Femur (tissue), 1 donor: ENCODE measurements at regions not wholly inside any gene's neighbourhood (a gene's known extent, or its start where the extent isn't known, plus 50 kb on each side); places are given as distances from the start of the nearest gene placed in this dataset.
"Not testable (repeated sequence)": the region's sequence is repeated elsewhere in the genome, so short reads cannot be mapped to it uniquely, and the experiment has no call there.

Experiments
- DNase-seq: peaks from one replicate; pipeline ENCODE4 v3.0.0-alpha.2; 2017

DNA sequence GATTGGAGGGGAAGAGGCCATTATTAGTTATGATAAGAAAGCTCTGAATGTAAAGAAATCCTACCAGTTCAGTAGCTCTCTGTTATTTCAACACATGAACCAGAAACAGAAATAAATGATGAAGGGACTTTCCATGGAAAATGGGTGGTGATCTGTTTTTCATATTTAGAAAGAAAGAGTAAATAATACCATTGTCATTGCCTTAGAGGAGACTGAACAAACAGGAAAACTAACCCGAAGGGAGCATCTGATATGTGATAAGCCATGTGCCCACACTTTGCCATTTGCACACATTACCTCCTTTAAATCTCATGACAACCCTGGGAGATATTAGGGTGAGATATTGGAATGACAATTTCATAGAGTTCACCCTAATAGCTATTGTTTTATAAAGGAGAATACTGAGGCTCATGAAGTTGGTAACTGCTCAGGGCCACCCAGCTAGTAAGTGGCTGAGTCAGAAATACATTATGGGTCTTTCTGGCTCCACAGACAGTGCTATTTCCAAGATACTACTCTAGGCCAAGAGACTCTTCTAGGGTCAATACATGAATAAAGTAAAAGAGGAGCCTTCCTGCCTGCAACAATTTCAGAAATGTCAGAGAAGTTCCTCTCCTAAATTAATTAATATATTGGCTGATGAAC, 111.0 kb upstream of the SLIT3 start:
- DNase-seq, result no peak

DNA sequence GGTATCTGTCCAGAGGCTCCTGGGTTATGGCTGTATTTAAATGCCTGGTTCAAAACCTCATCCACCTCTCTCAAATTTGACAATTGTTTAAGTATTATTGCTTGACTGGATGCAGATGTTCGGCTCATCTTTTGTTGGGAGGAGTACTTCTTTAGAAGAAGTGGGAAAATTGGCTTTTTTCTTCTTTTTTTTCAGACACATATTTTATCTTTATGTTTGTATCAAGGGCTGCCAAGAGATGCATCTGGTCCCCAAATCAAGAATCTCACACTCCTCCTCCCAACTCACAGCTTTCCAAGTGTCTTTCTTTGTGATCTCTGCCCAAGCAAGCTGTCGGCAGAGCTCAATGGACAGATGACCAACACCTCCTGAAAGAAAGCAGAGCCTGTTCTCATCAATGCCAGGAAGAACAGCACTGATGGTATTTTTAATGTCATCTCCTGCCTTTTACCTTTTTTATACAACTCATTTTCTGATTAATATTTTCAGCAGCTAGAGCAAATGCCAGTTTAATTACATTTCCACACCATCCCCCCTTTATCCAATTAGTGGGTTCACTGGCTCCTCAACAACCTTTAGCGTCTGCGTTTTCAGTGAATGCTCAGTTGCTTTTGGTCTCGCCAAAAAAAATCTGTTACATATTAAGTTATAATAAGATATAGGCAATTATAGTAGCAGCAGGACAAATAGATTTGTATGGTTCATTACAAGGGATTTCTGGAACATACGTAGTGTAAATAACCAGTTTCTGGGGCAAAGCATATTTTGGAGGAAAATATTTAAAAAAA, 110.3 kb upstream of the SLIT3 start:
- DNase-seq, result no peak

DNA sequence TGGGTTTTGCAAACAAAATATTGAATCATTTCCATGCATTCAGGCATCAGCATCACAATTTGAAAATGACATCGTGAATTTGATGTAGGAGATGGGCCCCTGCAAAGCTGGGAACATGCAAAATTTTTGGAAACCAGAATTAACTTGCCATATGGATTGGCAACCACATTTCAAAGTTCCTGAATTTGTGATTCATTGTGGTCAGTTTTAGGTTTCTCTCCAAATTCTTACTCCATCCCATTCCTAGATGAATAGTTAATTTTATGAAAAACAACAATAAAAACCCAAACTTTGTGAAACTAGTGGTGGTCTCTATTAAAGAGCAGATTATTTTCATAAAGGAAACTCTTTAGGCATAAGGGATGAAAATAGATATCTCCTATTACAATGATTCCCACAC, 107.8 kb upstream of the SLIT3 start:
- no peak for DNase-seq

DNA sequence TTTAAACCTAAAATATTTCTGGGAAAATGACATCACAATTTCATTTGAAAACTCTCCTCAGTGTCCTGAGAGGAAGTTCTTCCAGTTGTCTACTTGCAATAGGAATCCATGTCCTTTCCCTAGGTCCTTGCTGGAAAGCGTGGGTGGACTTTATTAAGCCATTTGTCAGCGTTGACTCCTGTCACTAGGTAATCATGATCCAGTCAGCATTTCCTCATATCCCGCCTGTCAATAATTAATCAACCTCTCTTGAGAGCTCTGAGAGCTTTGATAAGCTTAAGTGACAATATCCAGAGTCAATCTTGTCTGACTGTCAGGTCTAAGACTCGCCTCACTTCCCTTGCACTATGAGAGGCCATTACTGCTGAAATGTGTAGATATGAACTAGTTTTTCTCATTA, 107.2 kb upstream of the SLIT3 start:
- DNase-seq, result no peak

DNA sequence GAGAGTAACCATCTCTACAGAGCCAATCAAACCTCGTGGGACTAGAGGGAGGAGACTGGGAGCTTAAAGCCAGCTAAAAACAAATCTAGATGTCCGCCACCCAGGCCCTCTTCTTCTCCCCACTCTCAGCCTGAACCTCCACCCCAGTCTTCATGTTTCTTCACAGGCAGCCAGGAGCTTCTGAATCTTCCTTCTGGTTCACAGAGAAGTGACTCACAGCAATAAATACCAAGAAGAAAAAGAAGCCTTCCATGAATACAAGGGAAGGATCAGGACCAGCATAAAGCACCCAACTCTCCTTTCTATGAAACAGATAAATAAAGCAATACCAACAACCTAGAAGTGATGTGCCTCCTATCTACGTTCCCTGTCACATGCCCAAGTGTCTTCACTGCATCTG, 103.3 kb upstream of the SLIT3 start:
- DNase-seq, result no peak

DNA sequence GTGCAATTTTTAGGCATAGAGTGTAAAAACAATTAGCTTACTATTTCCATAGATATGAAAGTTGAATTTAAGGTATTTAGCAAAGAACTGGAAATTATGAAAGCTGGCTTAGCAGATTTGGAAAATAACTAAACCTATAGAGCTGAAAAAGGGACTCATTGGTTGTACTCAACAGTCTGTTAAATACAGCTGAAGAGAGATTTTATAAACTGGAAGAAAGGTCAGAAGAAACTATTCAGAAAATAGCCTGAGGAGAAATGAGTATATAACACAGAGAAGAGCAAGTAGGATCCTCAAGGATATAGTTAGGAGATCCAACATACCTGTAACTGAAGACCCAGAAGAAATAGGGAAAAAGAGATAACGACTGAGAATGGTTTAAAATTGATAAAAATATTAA, 97.6 kb upstream of the SLIT3 start:
- DNase-seq, result no peak

DNA sequence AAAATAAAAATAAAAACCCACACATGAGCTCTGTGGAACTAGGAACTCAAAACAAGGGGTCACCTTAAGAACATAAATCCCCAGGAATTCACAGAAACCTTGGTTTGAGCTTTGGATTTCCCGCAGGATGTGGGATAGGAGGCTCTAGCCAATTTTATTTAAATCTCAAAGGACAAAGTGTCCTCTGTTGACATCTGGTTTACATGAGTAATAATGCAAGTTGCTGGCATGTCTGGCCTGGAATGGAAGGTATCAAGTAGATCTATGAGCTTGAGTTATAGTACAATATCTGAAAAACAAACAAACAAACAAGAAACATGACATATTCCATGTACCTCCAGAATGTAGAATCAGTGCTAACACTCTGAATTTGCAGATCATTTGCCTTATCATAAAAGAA, 94.2 kb upstream of the SLIT3 start:
- DNase-seq, result no peak

DNA sequence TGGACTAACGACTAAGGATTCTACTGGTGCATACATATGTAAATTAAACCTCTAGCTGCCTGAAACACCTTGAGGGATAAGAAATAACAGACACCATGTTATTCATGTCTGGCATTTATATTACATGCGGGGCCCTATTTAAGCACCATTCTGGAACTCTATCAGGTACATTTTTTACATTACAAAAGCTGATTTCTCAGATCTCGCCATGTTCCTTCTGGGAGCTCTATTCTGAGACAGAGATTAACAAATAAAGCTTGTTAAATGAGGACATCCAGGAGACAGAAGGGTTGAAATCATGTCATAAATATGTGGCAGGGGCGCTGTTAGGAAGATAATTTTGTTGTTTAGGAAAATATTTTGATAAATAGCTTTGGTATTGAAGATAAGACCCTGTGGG, 93.4 kb upstream of the SLIT3 start:
- DNase-seq, result no peak

DNA sequence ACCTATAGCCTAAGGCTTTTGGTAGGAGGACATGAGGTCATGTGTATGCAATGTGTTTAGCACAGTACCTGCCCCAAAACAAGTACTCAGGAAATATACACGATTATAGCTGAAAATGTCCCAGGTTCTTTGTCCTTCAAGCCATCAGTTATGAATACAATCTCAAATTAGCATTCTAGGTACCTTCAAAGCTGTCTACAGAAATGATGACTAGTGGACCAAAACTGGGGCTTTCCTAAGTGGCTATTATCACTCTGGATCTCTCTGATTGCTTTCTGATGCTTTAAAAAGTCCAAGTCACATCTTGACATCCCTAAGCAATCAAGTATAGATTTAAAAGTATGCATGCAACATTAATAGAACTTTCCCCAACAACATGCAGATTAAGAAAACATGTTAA, 93.0 kb upstream of the SLIT3 start:
- no peak for DNase-seq

DNA sequence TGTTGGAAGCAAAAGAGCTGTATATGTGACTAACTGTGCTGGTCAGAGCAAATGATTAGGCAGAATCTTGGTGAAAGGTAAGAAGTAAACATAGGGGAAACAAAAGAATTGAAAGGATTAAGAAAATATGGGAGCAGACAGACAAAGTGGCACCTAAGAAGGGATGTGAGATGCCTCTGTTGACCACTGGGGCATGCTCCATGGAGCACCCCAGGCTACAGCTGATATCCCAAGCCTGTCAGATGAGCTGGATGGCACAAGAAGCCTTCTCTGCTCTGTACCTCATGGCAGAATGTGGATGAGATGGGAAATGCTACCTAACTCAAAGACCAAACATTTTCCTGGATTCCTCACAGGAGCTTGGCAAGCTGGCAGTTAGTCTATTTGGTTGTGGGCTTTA, 89.3 kb upstream of the SLIT3 start:
- no peak for DNase-seq

DNA sequence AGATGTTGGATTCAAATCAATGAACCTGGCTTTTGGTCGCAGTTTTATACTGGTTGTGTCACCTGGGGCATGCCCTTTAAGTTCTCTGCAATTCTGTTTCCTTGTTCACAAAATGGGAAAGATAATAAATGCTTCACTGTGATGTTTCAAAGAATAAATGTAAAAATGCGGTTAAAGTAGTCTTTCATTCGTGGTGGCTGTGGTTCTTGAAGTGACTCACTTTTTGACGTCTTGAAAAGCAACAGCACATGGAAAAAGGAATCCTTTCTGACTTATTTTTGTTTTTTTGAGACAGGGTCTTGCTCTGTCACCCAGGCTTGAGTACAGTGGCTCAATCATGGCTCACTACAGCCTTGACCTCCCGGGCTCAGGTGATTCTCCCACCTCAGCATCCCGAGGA, 88.4 kb upstream of the SLIT3 start:
- DNase-seq, result no peak

DNA sequence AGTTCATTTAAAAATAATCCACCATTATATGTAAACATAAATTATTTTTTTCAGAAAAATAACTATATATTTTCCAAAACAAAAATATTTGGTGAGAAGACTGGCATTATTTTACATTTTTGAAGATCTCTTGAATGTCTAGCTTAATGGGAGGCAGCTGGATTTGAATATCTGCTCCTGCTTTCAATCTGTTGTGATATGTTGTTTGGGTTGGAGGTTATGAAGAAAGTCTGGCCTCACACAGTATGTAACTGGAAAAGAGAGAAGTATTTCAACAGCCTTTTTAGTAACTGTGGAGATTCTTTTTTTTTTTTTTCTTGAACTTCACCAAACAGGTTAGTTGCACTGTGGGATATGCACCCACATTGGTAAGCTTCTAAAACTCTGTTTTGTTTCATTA, 84.7 kb upstream of the SLIT3 start:
- no peak for DNase-seq

DNA sequence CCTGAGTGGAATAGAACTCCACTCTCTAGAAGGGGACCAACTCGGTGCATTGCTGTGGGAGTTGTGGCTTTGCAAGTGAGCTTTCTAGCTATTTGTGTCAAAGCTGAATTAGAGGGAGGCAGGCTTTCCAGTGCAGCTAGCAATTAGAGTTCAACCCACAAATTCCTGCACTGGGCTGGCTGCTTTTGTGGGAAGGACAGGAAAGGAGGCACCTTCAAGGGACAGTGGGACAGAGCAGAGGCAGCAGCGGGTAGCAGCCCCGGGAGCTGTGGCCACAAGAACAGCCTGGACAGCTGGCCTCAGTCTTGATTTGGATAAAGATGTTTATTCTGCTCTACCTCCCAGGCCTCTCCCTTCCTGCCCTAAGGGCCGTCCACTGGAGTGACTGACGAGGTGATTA, 83.7 kb upstream of the SLIT3 start:
- peak; percentile 72 for DNase-seq

DNA sequence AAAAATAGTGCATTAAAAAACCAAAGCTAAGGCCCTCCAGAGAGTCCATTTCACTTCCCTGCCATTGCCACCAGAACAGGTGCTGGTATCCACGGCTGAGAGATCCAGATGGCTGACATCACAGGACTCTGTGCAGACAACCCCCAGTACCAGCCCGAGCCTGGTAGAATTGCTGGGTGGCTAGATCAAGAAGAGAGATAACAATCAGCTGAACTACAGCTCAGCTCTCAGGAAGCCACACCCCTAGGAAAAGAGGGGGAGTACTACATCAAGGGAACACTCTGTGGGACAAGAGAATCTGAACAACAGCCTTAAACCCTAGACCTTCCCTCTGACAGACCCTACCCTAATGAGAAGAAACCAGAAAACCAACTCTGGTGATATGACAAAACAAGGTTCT, 73.8 kb upstream of the SLIT3 start:
- DNase-seq, result no peak

DNA sequence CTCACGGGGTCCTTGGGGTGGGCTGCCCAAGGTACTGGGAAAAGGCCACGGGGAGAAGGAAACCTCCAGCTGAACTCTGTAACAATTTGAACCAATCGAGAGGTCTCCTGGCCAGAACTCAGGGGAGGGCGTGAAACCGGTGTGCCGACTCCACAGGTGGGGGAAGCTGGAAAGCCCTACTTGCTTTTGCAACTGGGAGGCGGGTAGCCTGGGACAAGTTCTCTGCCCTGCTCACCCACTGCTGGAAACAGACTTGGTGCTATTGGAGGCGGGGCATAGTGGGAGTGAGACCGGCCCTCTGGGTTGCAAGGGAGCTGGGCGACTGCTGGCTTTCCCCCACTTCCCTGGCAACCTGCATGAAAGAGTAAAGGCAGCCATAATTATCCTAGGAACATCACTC, 73.2 kb upstream of the SLIT3 start:
- no peak for DNase-seq

DNA sequence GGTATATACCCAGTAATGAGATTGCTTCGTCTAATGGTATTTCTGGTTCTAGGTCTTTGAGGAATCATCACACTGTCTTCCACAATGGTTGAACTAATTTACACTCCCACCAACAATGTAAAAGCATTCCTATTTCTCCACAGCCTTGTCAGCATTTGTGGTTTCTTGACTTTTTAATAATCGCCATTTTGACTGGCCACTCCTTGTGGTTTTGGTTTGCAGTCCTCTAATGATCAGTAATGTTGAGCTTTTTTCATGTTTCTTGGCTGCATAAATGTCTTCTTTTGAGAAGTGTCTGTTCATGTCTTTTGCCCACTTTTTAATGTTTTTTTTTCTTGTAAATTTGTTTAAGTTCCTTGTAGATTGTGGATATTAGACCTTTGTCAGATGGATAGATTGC, 70.9 kb upstream of the SLIT3 start:
- not testable (repeated sequence) for DNase-seq

DNA sequence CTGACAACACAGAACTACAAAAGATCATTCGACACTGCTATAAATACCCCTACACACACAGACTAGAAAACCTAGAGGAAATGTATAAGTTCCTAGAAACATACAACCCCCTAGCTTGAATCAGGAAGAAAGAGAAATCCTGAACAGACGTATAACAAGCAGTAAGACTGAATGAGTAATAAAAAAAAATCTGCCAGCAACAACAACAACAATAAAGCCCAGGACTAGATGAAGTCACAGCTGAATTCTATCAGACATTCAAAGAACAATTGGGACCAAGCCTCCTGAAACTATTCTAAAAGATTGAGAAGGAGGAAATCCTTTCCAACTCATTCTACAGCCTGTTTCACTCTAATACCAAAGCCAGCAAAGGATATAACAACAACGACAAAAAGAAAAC, 68.2 kb upstream of the SLIT3 start:
- no peak for DNase-seq

DNA sequence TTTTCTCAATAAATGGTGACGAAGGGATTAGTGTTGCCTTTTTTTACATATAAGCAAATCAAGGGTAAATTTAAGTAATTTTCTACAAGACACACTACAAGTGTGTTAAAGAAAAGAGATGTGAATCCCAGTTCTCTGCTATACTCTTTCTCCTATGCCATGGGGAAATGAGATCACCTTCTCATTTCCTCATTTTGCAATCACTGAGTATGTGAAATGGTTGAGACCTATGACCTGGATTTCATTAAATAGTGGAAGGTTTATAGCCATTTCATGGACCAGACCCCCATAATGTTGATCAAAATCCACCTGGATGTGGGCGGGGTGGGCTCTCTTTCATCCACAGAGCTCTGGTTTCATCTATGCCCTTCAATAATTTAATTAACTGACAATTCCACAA, 66.9 kb upstream of the SLIT3 start:
- DNase-seq, result no peak

DNA sequence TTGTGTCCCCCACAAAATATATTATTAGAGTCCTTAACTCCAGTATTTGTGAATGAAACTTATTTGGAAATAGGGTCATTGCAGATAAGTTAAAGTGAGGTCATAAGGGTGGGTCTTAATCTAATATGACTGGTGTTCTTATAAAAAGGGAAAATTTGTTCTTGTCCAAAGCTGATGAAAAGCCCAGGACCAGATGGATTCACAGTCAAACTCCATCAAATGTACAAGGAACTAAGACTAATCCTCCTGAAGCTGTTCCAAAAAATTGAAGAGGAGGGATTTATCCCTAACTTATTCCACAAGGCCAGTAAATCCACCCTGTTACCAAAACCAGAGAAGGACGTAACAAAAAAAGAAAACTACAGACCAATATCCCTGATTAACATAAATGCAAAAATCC, 56.4 kb upstream of the SLIT3 start:
- DNase-seq, result no peak

DNA sequence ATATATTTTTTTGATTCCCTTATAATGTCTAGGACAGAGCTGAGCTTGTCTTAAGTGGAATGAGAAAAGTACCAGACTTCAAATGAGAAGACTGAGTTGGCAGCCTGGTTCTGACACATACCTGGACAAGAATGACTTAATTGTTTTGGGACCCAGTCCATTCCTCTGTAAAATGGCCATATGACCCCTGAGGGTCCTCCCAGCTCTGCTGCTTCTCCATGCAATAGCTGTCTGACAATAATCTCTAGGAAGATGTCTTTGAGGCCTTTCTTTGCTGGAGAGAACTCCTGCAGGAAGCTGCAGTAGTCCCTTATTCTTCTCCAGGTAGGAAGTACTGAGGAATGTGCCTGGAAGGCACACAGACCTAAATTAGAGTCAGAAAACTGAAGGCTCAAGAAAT, 55.9 kb upstream of the SLIT3 start:
- no peak for DNase-seq

DNA sequence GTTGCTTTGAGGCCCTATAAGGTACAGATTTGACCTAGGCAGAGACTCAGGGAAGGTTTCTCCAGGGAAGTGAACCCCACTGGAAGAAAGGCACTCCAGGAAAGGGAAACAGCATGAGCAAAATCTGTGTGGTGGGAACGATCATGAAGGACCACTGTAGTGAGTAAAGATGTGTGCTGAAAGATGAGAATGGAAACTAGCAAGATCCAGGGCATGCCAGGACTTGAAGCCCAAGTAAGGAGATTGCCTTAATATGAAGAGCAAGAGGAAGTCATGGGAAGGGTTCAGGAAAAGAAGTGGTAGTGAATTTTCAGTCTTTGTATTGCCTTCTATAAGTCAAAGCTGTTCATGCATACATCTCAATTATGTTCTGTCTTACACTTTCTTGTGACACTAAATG, 55.2 kb upstream of the SLIT3 start:
- no peak for DNase-seq

DNA sequence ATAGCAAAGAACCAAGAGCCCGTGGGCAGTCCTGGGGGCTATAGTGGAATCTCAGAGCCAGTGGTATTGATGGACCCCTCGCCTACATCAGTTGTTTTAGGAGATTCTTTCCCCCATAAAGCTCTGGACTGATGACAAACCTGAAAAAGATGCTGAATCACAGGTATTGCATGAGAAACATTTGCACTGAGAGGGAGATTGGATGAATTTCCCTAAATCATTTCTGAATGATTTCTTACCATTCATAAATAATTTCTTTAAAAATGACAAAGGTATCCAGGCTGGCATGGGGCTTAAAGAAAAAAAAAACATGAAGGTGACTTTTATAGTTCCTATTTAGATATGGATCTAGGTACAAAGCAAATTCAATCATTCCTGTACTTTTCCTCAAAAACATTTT, 54.0 kb upstream of the SLIT3 start:
- no peak for DNase-seq

DNA sequence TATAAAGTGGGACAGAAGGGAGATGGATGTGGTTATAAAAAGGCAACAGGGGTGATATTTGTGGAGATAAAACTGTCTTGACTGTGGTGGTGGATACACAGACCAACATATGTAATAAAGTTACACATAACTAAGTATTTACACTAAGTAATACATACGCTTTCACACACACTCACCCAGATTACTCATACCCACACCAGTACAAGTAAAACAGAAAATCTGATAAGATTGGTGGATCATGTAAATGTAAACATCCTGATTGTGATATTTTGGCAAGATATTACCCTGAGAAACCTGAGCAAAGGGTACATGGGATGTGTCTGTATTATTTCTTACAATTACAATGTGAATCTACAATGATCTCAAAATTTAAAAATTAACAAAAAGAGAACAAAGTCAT, 53.3 kb upstream of the SLIT3 start:
- no peak for DNase-seq

DNA sequence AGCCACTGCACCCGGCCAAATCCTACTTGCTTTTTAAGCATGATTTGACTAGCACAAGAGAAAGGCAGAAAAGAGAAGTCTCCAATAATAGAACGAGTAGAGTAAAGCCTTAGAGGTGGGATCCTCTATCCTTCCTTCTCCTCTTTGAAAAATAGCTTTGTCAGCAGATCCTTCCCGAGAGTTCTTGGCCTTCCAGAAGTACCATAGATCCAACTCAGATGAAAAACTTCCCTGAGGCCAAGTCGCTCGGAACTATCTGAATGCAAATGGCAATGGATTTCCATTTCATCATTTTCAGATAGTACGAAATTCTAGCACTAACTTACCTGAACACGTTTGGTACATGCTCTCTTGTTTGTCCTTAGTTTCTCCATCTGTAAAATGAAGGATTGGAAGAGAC, 52.0 kb upstream of the SLIT3 start:
- DNase-seq, result no peak

DNA sequence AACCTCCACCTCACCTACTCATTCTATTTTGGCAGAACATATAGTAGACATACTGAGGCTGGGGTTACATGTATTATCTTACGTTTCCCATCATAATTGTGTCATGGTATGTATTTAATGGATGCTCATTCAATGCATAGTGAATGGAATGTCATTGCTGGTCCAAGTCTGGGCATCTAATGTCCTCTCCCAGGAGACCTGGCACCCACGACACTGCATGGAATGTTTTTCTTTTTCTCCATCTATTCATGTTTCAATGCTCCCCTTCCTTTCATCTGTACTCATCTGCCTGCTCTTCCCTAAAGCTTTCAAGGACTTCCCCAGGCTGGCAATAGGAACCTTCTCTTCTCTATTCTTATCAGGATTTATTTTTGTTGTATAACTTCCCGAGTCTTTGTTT, 50.8 kb upstream of the SLIT3 start:
- no peak for DNase-seq
